Sigmoid colon (tissue), 6 donors: ENCODE measurements at regions not wholly inside any gene's neighbourhood (a gene's known extent, or its start where the extent isn't known, plus 50 kb on each side); places are given as distances from the start of the nearest gene placed in this dataset.
"Not testable (repeated sequence)": the region's sequence is repeated elsewhere in the genome, so short reads cannot be mapped to it uniquely, and the experiment has no call there.

Experiments
- DNase-seq: peaks from one replicate; pipeline ENCODE4 v3.0.0-alpha.2; 2019
- H3K27ac ChIP-seq, 4 donors: fragments of 200-600 bp; sonication (generic); one replicate each; pipeline ENCODE4 v1.5.1; 2016 to 2019; ENCODE audit warnings: mild to moderate bottlenecking in 1 of 4
- H3K27me3 ChIP-seq, 3 donors: fragments of 200-600 bp; sonication (generic); one replicate each; pipeline ENCODE4 v1.5.1; 2019; ENCODE audit warnings: mild to moderate bottlenecking in 1 of 3
- H3K36me3 ChIP-seq, 4 donors: fragments of 200-600 bp; sonication (generic); one replicate each; pipeline ENCODE4 v1.5.1; 2016 to 2019
- H3K4me1 ChIP-seq, 4 donors: fragments of 200-600 bp; sonication (generic); one replicate each; pipeline ENCODE4 v1.5.1; 2017 to 2019
- H3K4me3 ChIP-seq, 4 donors: fragments of 200-600 bp; sonication (generic); one replicate each; pipeline ENCODE4 v1.5.1; 2017 to 2019; ENCODE audit warnings: mild to moderate bottlenecking in 2 of 4, moderate library complexity in 1 of 4
- H3K9me3 ChIP-seq, 4 donors: fragments of 200-600 bp in 3 of 4; sonication (generic) in 3 of 4; one replicate each; pipeline versions ENCODE4 v1.5.1 to v1.6.1; 2013 to 2019
- WGBS, 2 donors: extraction: QIAGEN DNeasy Blood & Tissue Kit; methylation state at CpG; one replicate each; pipeline ENCODE4 v1.1.7; 2013; 5-methylcytosine and 5-hydroxymethylcytosine counted together
- intact Hi-C: fragments of 100-400 bp; cut with DNase I; formaldehyde crosslinking; loops from one replicate; pipeline ENCODE4 v1.15.1; 2023
- donor health status: healthy with polysubstance abuse.
- donor health status: healthy.

DNA sequence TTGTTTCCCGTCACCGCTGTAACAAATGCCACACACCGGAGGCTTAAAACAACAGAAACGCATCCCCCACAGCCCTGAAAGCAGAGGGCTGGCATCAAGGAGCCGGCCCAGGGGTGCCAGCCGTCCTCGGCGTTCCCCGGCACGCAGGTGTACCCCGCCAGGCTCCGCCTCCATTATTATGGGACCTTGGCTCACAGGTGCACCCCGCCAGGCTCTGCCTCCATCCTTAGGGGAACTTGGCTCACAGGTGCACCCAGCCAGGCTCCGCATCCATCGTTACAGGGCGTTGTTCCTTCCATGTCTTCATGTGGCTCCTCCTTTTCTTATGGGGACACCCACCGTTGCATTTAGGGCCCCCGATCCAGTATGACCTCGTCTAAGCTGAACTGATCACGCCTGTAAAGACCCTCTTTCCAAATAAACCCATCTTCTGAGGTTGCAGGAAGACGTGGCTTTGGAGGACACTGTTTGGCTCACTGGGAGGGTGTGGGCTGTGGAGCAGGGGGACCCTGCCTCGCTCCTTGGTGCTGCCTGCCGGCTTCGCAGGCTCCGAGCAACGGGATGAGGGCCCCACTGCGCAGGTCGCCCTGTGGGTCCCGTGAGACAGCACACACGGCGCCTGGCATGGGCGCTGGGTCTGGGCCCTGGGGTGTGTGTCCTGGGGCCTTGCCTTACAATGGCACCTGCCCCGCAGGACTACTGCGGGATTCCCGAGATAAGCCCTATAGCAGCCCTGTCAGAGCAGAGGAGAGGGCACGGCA lies 154.9 kb upstream of the ZNF469 start:
- H3K9me3 ChIP-seq, H3K4me3 ChIP-seq, H3K36me3 ChIP-seq, H3K4me1 ChIP-seq, H3K27me3 ChIP-seq, DNase-seq, intact Hi-C loops, H3K27ac ChIP-seq: not testable (repeated sequence)
- 80 to 89% methylated on average over 36 of the region's 36 CpGs for WGBS, 2 donors

DNA sequence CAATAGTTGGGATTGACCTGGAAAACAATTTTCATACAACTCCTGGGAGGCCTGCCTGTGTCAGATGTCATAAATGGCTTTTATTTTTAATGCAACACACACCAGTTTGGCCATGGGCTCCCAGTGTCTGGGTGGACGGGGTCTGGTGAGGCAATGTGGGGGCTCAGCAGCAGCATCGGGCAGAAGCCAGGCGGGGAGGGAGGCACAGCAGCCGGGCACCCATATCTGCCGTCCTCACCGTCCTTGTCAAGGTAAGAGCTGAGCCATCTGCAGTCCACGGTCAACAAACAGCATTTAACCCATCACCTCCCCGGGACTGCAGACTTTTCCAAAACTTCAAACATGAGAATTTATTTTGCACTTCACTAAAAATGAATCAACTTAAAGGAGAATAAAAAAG lies 154.0 kb upstream of the ZNF469 start:
- H3K27me3 ChIP-seq, H3K4me1 ChIP-seq, H3K9me3 ChIP-seq, DNase-seq, H3K27ac ChIP-seq, H3K4me3 ChIP-seq, intact Hi-C loops, H3K36me3 ChIP-seq: not testable (repeated sequence)
- 47 to 66% methylated on average over 8 of the region's 8 CpGs for WGBS, 2 donors

DNA sequence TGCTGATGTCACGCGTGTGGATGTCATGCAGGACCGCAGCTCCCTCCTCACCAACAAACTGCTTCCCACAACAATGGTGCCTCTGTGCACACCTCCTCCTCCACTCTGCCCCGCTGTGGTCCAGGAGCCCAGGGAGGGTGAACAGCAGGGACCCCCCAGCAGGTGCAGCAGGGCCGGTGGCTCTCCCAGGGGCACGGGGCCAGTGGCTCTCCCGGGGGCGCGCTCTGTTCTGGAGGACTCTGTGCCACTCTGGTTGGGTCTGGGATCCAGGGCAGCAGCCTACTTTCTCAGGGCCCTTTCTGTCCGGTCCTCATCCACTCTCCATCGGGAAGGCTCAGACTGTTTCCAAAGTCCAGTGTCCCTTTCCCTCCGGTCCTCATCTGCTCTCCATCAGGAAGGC lies 153.0 kb upstream of the ZNF469 start:
- DNase-seq, H3K4me3 ChIP-seq, H3K27me3 ChIP-seq, H3K9me3 ChIP-seq, H3K36me3 ChIP-seq, H3K27ac ChIP-seq, intact Hi-C loops, H3K4me1 ChIP-seq: not testable (repeated sequence)
- WGBS, 2 donors: 93 to 94% methylated on average over 12 of the region's 12 CpGs

DNA sequence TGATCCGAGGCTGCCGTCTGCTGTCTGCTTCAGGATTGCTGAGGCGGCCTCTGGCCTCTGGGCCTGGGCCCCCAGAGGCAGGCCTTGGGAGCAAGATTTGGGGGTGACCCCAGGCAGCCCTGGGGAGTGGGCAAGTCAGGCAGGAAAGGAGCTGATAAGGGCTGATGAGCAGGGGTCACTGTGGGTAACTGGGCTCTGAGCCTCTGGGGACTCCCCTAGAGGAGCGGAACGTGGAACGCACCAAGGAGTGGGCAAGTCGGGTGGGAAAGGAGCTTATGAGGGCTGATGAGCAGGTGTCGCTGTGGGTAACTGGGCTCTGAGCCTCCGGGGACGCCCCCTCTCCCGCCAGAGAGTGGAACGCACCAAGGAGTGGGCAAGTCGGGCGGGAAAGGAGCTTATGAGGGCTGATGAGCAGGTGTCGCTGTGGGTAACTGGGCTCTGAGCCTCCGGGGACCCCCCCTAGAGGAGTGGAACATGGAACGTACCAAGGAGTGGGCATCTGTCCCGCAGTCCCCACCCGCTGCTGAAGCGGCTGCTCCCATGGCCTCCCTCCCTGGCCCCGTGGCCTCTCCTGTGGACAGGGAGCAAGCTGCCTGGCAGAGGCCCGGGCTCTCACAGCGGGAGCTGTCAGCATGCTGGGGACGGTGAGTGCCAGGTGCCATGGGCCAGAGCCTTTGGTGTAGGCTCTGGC lies 152.3 kb upstream of the ZNF469 start:
- not testable (repeated sequence) for H3K4me3 ChIP-seq, DNase-seq, H3K27ac ChIP-seq

DNA sequence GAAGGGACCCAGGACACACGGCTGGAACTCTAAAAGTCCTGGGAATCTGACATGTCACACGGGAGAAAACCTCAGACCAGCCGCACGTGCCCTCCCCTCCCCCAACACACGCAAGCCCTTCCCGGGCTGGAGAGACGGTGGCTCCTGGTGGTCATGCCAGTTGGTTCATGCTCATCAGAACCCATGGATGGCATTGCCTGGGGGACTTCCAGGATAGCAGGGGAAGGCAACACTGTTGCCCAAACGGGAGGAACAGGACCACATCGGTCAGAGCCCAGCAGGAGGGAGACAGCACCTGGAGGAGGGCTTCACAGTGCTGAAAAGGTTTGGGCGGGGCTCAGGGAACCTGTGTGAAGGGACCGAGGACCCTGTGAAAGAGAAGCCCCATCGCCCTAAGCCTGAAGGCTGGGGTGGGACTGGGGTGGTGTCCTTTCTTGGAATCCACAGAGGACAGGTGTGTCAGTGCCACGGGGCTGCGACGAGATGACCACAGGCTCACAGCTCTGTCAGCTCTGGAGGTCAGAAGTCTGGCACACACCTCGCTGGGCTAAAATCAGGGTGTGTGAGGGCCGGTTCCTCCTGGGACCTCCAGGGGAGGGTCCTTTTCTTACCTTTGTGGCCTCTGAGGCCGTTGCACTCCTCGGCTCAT lies 151.7 kb upstream of the ZNF469 start:
- DNase-seq, H3K27ac ChIP-seq, H3K4me1 ChIP-seq, H3K9me3 ChIP-seq, H3K36me3 ChIP-seq, H3K27me3 ChIP-seq, intact Hi-C loops, H3K4me3 ChIP-seq: not testable (repeated sequence)
- WGBS, 2 donors: 71 to 81% methylated on average over 16 to 17 of the region's 19 CpGs

More for the DNA sequence above, 152.3 kb upstream of the ZNF469 start:
- 87% methylated on average over 17 of the region's 24 CpGs for WGBS, 2 donors
- H3K4me1 ChIP-seq, H3K9me3 ChIP-seq, H3K27me3 ChIP-seq, H3K36me3 ChIP-seq, intact Hi-C loops: not testable (repeated sequence)

DNA sequence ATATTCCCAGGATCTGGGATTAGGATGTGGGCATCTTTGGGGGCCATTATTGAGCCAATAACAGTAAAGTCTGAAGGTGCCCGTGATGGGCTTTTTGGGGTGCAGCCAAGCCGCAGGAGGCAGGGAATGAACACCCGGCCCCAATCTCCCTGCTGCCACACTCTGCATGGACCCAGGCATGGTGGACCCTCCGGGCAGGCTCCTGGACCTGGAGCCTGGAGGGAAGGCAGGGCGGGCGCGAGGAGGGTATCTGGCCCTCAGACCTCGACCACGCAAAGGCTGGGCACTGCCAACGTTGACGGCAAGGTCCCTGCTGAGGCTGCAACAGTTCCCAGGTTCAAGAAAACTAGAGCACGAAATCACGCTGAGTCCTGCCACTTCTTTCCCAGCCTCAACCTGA lies 150.9 kb upstream of the ZNF469 start:
- H3K36me3 ChIP-seq, DNase-seq, H3K9me3 ChIP-seq, H3K27ac ChIP-seq, H3K4me3 ChIP-seq, intact Hi-C loops, H3K27me3 ChIP-seq: not testable (repeated sequence)
- peaks cover 0 to 13% (median 3%) of the 10 kb centered on the region in 4 donors for H3K4me1 ChIP-seq
- 87 to 93% methylated on average over 13 of the region's 13 CpGs for WGBS, 2 donors

DNA sequence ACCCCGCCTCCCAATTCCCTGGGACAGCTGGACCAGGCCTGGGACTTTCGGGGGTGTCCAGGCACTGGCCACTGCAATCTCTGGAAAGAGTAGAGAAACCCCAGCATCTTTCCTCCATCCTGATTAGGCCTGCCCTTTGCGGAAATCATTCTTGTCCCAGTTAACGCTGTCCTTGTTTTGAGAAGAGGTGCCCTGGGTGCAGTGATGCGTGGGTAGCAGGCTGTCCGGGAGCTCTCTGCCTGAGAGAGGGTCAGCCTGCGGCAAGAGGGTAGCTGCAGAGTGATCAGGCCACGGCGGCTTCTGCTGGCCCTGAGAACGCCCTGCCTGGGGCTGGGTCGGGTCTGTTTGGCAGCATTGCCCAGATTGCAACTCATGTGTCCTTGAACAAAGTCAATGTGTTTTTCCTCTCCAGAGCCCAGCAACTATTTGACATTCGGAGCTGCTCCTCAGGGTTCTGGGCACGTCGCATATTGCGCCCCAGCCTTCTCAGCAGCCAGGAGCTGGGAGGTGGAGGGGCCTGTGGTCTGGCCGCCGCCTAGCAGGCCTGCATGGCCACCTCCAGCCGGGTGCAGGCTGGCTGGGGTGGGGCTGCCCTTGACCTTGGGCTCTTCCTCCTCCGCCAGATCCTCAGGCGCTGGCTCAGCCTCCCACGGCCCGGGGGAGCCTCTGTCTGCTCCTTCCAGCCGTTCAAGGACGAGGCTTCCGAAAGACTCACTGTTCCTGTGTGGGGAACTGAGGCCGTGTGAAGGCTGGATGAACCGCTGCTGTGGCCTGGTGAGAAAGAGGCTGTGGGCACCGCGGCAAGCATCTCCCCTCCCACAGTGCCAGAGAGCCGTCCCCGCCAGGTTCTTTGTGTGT lies 150.1 kb upstream of the ZNF469 start:
- H3K27ac ChIP-seq, intact Hi-C loops, H3K36me3 ChIP-seq, DNase-seq, H3K4me3 ChIP-seq, H3K9me3 ChIP-seq, H3K27me3 ChIP-seq: not testable (repeated sequence)
- H3K4me1 ChIP-seq: peaks cover 0 to 15% (median 4%) of the 10 kb centered on the region in 4 donors
- 56 to 75% methylated on average over 31 of the region's 31 CpGs for WGBS, 2 donors

DNA sequence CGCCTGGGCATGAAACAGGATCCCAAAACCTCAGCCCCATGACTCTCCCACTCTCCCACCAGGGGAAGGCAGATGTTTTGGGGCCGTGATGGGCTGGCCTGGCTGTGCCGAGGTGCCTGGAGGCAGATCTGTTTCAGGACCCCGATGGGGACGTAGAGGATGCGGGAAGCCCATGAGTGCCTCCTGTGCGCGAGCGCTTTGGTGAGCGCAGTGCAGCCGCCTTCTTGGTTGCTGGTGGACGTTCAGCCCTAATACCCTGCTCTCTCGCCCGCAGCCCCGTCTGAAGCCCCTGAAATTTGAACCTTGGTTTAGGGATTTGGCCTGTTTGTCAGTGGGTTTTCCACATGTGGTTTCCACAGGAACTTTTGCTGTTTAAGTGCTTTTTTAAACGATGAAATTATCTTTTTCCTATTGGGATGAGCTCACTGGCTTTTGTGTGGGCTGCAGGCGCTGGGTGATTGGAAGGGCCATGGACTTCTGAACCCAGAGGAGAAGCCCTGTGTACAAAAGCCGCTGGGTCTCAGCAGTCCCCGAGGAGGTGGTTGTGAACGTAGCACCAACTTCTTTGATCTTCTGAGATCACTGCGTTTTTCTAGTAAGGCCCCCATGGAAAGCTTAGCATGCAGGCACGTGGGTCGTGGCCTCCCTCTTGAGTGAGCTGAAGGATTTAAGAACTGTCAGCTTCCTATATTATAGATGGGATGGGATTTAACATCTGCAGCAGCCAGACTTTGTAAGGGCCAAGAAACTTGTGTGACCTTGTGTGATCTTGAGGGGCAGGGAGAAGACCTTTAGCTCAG lies 148.9 kb upstream of the ZNF469 start:
- H3K4me3 ChIP-seq, H3K36me3 ChIP-seq, DNase-seq, H3K27me3 ChIP-seq, H3K9me3 ChIP-seq, intact Hi-C loops: not testable (repeated sequence)
- Histone ChIP-seq H3K4me1 (peaks cover 0 to 26% (median 15%) of the 10 kb centered on the region in 4 donors), H3K27ac (peak overlapping the region; percentile 18 to 71 (median 60))
- WGBS, 2 donors: 81% methylated on average over 23 of the region's 23 CpGs

DNA sequence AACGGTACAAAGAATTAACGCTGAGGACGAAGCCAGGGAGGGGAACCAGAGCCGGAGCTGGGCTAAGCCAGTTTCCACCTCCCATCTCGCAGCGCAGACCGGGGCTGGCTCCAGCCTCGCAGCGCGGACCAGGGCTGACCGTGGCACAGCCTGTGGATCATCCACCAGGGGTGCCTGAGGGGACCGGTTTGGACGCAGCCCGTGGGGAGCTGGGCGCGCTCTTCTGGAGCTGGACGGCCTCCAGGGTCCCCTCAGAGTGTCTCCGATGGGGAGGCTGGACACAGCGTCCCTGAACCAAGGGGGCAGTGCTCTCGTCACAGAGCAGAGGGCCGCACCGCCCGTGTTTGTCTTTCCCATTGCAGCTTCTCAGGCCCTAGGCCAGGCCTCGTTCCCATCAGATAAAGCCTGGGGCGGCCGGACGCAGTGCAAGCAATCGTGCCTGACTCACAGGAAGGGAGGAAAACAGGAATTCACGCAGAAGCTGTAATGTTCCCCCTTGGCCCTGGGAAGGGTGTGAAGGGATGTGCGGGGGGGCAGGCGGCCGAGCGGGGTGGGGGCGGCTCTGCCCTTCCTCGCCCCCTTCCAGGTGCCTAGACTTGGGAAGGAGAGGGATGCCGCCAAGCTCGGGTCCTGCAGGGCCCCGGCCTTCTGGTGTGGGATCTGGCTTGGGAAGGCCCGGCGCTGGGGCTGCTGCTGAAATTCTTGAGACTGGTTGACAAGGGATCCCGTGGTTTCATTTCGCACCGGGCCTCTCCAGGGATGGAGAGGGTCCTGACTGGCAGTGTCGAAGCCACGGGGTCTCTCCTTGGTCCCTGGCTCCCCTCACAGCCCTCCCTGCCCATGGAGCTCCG lies 148.1 kb upstream of the ZNF469 start:
- DNase-seq, intact Hi-C loops, H3K9me3 ChIP-seq, H3K4me3 ChIP-seq, H3K36me3 ChIP-seq, H3K27me3 ChIP-seq: not testable (repeated sequence)
- H3K4me1 ChIP-seq: peaks cover 0 to 26% (median 15%) of the 10 kb centered on the region in 4 donors
- 70 to 75% methylated on average over 41 of the region's 46 CpGs for WGBS, 2 donors
- peak overlapping the region; percentile 19 to 71 (median 60) for H3K27ac ChIP-seq

DNA sequence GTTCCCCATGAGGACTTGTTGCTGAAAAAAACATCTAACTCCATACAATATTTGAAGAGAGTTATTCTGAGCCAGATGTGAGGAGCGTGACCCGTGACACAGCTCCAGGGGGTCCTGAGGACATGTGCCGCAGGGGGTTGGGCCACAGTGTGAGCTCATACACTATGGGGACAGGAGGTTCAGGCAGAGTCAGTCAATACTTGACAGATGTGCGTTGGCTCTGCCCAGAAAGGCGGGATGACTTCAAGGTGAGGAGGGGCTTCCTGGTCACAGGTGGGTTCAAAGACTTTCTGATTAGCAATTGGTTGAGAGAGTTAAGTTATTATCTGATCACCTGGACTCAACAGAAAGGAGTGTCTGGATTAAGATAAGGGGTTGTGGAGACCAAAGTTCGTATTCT lies 147.1 kb upstream of the ZNF469 start:
- H3K27ac ChIP-seq: peak overlapping the region in 1 of 4 donors; percentile 35
- H3K36me3 ChIP-seq, DNase-seq, H3K4me3 ChIP-seq, intact Hi-C loops, H3K27me3 ChIP-seq, H3K9me3 ChIP-seq: not testable (repeated sequence)
- WGBS, 2 donors: 62 to 86% methylated on average over 6 of the region's 6 CpGs
- H3K4me1 ChIP-seq: peaks cover 0 to 26% (median 15%) of the 10 kb centered on the region in 4 donors

DNA sequence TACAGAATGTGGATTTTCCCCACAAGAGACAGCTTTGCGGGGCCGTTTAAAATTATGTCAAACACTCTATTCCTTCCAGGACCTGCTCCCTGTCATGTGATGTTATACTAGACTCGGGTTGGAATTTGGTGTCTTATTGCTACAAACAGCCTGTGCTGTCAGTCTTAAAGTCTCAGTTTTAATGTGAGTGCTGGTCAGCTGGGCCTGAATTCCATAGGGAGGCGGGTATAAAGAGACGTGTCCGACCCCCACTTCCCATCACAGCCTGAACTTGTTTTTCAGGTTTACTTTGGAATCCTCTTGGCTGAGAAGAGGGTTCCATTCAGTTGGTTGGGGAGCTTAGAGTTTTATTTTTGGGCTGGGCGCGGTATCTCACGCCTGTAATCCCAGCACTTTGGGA lies 146.5 kb upstream of the ZNF469 start:
- H3K9me3 ChIP-seq, intact Hi-C loops, H3K36me3 ChIP-seq, H3K4me3 ChIP-seq, DNase-seq, H3K27me3 ChIP-seq: not testable (repeated sequence)
- WGBS, 2 donors: 40 to 69% methylated on average over 7 of the region's 9 CpGs
- H3K4me1 ChIP-seq: peaks cover 0 to 30% (median 15%) of the 10 kb centered on the region in 4 donors
- peak overlapping the region in 1 of 4 donors; percentile 31 for H3K27ac ChIP-seq
